ENCODE measurements at regions not wholly inside any gene's neighbourhood (a gene's known extent, or its start where the extent isn't known, plus 50 kb on each side); places are given as distances from the start of the nearest gene placed in this dataset.

DNA sequence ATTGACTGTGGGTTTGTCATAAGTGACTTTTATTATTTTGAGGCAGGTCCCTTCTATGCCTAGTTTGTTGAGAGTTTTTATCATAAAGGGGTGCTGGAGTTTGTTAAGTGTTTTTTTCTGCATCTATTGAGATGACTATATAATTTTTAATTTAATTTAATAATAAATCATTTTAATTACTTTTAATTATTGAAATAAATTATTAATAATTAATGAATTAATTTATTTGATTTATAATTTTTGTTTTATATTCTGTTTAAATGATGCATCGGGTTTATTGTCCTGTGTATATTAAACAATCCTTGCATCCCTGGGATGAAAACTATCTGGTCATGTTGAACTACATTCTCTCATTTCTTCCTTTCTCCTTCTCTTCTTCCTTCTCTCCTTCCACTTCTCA lies 1352.2 kb upstream of the PRR20A start:
- no peak for ATAC-seq
- H3K4me1 Mint-ChIP-seq (ENCODE audit: low read depth) = no peaks in the 10 kb centered on the region
- intact Hi-C loops (cut with micrococcal nuclease) = no loop called here
- H3K27me3 Mint-ChIP-seq = no peaks in the 10 kb centered on the region
- no peak overlapping the region for H3K4me3 Mint-ChIP-seq
- DNase-seq = no peak
- no peak overlapping the region for H3K27ac Mint-ChIP-seq
- POLR2A ChIA-PET = no interaction called here
- CTCF ChIA-PET = no interaction called here
- H3K36me3 Mint-ChIP-seq (ENCODE audit: low read depth) = no peaks in the 10 kb centered on the region
- H3K9me3 Mint-ChIP-seq = peaks cover 17% of the 10 kb centered on the region
- no peak for TF ChIP-seq CTCF (IDR thresholded peaks at IDR 0.05)

DNA sequence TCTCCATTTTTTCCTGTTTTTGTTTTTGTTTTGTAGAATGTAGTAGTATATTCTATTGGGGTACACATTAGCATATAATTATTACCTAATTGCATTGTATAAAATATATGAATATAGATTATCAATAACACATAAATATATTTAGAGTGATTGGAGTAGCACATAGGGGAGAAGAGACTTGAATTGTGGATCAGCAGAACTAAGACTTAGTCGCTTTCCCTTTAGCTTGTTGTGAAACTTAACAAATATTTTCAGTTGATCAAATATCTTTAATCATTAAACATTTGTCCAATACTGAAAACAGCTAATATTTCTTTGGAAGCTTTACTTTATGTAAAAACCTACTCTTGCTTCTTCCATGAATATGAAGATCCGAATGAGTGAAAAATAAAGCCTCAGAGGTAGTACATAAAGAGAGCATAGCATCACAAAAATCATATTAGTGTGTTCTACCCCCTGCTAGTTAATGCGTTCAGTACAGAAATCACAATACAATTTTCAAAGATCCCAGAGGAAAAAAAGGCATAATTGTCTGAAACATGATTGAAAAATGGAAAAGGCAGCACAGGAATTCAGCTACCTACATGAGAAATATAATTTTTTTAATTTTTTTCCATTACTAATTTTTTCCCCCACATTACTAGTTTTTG lies 1348.0 kb upstream of the PRR20A start:
- no peaks in the 10 kb centered on the region for H3K36me3 Mint-ChIP-seq (ENCODE audit: low read depth)
- ATAC-seq (no peak), DNase-seq (no peak)
- no peaks in the 10 kb centered on the region for H3K4me1 Mint-ChIP-seq (ENCODE audit: low read depth)
- no peak for TF ChIP-seq CTCF (IDR thresholded peaks at IDR 0.05)
- ChIA-PET POLR2A (no interaction called here), CTCF (no interaction called here)
- intact Hi-C loops (cut with micrococcal nuclease) = no loop called here
- H3K9me3 Mint-ChIP-seq = peaks cover 11% of the 10 kb centered on the region
- no peak overlapping the region for H3K27ac Mint-ChIP-seq
- H3K27me3 Mint-ChIP-seq = no peaks in the 10 kb centered on the region
- H3K4me3 Mint-ChIP-seq = no peak overlapping the region

- Mint-ChIP-seq H3K4me1 (ENCODE audit: low read depth) (no peaks in the 10 kb centered on the region), H3K27me3 (no peaks in the 10 kb centered on the region), H3K4me3 (no peak overlapping the region), H3K9me3 (peaks cover 14% of the 10 kb centered on the region), H3K27ac (no peak overlapping the region), H3K36me3 (ENCODE audit: low read depth) (no peaks in the 10 kb centered on the region)
- TF ChIP-seq CTCF (IDR thresholded peaks at IDR 0.05) = no peak
- intact Hi-C loops (cut with micrococcal nuclease) = no loop called here
- no peak for ATAC-seq
- ChIA-PET POLR2A (no interaction called here), CTCF (no interaction called here)
- no peak for DNase-seq
Observed at GRCh38 chr13:55815458-55816033, 1325.2 kb upstream of the PRR20A start.

- Mint-ChIP-seq H3K36me3 (ENCODE audit: low read depth) (no peaks in the 10 kb centered on the region), H3K27me3 (no peaks in the 10 kb centered on the region), H3K9me3 (peaks cover 19% of the 10 kb centered on the region), H3K27ac (no peak overlapping the region), H3K4me3 (no peak overlapping the region), H3K4me1 (ENCODE audit: low read depth) (no peaks in the 10 kb centered on the region)
- ChIA-PET POLR2A (no interaction called here), CTCF (no interaction called here)
- ATAC-seq = no peak
- no peak for DNase-seq
- intact Hi-C loops (cut with micrococcal nuclease) = no loop called here
- no peak for TF ChIP-seq CTCF (IDR thresholded peaks at IDR 0.05)
Observed at GRCh38 chr13:55816976-55817601, 1323.6 kb upstream of the PRR20A start.

GRCh38 chr13:55820817-55821216 lies 1319.9 kb upstream of the PRR20A start:
- DNase-seq (no peak), ATAC-seq (no peak)
- no peaks in the 10 kb centered on the region for H3K27me3 Mint-ChIP-seq
- peaks cover 14% of the 10 kb centered on the region for H3K9me3 Mint-ChIP-seq
- H3K4me3 Mint-ChIP-seq = no peak overlapping the region
- no peak for TF ChIP-seq CTCF (IDR thresholded peaks at IDR 0.05)
- H3K27ac Mint-ChIP-seq = no peak overlapping the region
- ChIA-PET POLR2A (no interaction called here), CTCF (no interaction called here)
- intact Hi-C loops (cut with micrococcal nuclease) = no loop called here
- no peaks in the 10 kb centered on the region for H3K4me1 Mint-ChIP-seq (ENCODE audit: low read depth)
- H3K36me3 Mint-ChIP-seq (ENCODE audit: low read depth) = no peaks in the 10 kb centered on the region
